Mammary epithelial cell (primary cell): ENCODE measurements at regions not wholly inside any gene's neighbourhood (a gene's known extent, or its start where the extent isn't known, plus 50 kb on each side); places are given as distances from the start of the nearest gene placed in this dataset.

ENCODE experiments used
- EZH2 ChIP-seq: IDR thresholded peaks from 2 replicates; pipeline ENCODE4 v1.6.1; 2012; ENCODE audit warnings: low read length, inconsistent platforms, borderline replicate concordance
- TF ChIP-seq, protein P1 (sequence below), 2 donors: IDR thresholded peaks in 1 of 2; conservative IDR thresholded peaks in 1 of 2; 2 replicates each; pipeline ENCODE4 v1.5.1; 2011 to 2012; ENCODE audit warnings: inconsistent platforms in 2 of 2, low read length in 2 of 2, mild to moderate bottlenecking in 2 of 2, control low read depth in 1 of 2, low read depth in 1 of 2; ENCODE audit not compliant: insufficient read depth in 1 of 2; ENCODE audit errors: extremely low read depth in 1 of 2

DNA sequence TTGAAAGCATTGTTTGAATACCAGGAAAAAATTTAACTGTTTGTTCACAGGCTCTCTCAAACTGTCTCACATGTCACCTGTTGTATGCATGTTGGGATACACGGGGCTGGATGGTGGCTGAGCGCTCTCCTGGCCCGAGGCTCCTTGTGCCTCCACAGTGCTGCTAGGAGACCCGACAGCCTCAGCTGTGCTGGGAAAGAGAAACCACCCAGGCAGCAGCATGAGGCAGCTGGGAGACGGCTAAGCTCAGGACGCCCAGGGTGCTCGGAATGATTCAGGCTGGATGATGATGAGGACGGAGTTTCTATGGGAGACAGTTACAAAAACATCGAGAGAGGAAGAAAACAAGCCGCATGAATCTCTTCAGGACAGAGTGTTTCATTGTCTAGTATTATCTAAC lies 278.0 kb upstream of the CDH4 start:
- TF ChIP-seq, protein P1, sequence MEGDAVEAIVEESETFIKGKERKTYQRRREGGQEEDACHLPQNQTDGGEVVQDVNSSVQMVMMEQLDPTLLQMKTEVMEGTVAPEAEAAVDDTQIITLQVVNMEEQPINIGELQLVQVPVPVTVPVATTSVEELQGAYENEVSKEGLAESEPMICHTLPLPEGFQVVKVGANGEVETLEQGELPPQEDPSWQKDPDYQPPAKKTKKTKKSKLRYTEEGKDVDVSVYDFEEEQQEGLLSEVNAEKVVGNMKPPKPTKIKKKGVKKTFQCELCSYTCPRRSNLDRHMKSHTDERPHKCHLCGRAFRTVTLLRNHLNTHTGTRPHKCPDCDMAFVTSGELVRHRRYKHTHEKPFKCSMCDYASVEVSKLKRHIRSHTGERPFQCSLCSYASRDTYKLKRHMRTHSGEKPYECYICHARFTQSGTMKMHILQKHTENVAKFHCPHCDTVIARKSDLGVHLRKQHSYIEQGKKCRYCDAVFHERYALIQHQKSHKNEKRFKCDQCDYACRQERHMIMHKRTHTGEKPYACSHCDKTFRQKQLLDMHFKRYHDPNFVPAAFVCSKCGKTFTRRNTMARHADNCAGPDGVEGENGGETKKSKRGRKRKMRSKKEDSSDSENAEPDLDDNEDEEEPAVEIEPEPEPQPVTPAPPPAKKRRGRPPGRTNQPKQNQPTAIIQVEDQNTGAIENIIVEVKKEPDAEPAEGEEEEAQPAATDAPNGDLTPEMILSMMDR (conservative IDR thresholded peaks at IDR 0.05 in 1 of 2, IDR thresholded peaks at IDR 0.05 in 1 of 2; ENCODE audit: extremely low read depth in 1 of 2, insufficient read depth in 1 of 2, low read depth in 1 of 2, low read length in 2 of 2), result no peak
- TF ChIP-seq EZH2, result no peak
